Transverse colon (tissue), 4 donors: ENCODE measurements at regions not wholly inside any gene's neighbourhood (a gene's known extent, or its start where the extent isn't known, plus 50 kb on each side); places are given as distances from the start of the nearest gene placed in this dataset.

Experiments used
- DNase-seq: peaks from one replicate; pipeline ENCODE4 v3.0.0-alpha.2; 2019
- H3K27ac ChIP-seq, 4 donors: fragments of 200-600 bp; sonication (generic); 2 replicates each; pipeline ENCODE4 v1.5.1; 2016 to 2018; ENCODE audit warnings: inconsistent platforms in 4 of 4
- H3K27me3 ChIP-seq: fragments of 200-600 bp; sonication (generic); 2 replicates; pipeline ENCODE4 v1.5.1; 2017; ENCODE audit warnings: inconsistent platforms
- H3K36me3 ChIP-seq, 4 donors: fragments of 200-600 bp; sonication (generic); 2 replicates each; pipeline ENCODE4 v1.5.1; 2017 to 2019; ENCODE audit warnings: inconsistent platforms in 4 of 4
- H3K4me1 ChIP-seq, 4 donors: fragments of 200-600 bp; sonication (generic); 2 replicates each; pipeline ENCODE4 v1.5.1; 2017 to 2020; ENCODE audit warnings: inconsistent platforms in 4 of 4
- H3K4me3 ChIP-seq, 4 donors: fragments of 200-600 bp; sonication (generic); 1 replicate in 1 of 4; 2 replicates in 3 of 4; pipeline versions ENCODE4 v1.5.1 to v1.6.1; 2017 to 2019; ENCODE audit warnings: inconsistent platforms in 4 of 4
- H3K9me3 ChIP-seq, 2 donors: fragments of 200-600 bp; sonication (generic); 2 replicates each; pipeline ENCODE4 v1.5.1; 2017 to 2019; ENCODE audit warnings: inconsistent platforms in 2 of 2
- EP300 ChIP-seq: sonication (generic); formaldehyde crosslinking; IDR thresholded peaks from one replicate; pipeline ENCODE4 v1.6.1; 2017; ENCODE audit warnings: antibody characterized with exemption, low read depth
- POLR2A ChIP-seq: fragments of 450-650 bp; IDR thresholded peaks from one replicate; pipeline ENCODE4 v1.6.1; 2016; ENCODE audit warnings: antibody characterized with exemption, mild to moderate bottlenecking, moderate library complexity
- POLR2AphosphoS5 ChIP-seq, 3 donors: sonication (generic); formaldehyde crosslinking; IDR thresholded peaks; one replicate each; pipeline ENCODE4 v1.6.1; 2016; ENCODE audit warnings: antibody characterized with exemption in 3 of 3
- WGBS, 2 donors: methylation state at CpG; one replicate each; pipeline ENCODE4 v1.1.5; 2018; ENCODE audit warnings: low coverage in 1 of 2; 5-methylcytosine and 5-hydroxymethylcytosine counted together
- in situ Hi-C, 4 donors: fragments of 200-750 bp; cut with MboI; loops; one replicate each; pipeline versions ENCODE4 v1.15.0 to v1.15.1; 2017; ENCODE audit warnings: low sequenced_read_pairs in 3 of 4, low pct_ligation_motif_present in 1 of 4, low pct_unique_long_range_greater_than_20kb in 1 of 4
- intact Hi-C: fragments of 100-400 bp; cut with DNase I; formaldehyde crosslinking; loops from one replicate; pipeline ENCODE4 v1.15.1; 2023; ENCODE audit warnings: low total_unique reads
- TF ChIP-seq, protein P1 (sequence below), 5 experiments: fragments of 200-600 bp in 3 of 5; fragments of 450-650 bp in 2 of 5; sonication (generic) in 3 of 5; IDR thresholded peaks; 1 replicate in 2 of 5; 2 replicates in 3 of 5; pipeline ENCODE4 v1.5.1; 2016 to 2017; ENCODE audit warnings: antibody characterized with exemption in 5 of 5, inconsistent platforms in 3 of 5, mild to moderate bottlenecking in 2 of 5, moderate library complexity in 1 of 5

DNA sequence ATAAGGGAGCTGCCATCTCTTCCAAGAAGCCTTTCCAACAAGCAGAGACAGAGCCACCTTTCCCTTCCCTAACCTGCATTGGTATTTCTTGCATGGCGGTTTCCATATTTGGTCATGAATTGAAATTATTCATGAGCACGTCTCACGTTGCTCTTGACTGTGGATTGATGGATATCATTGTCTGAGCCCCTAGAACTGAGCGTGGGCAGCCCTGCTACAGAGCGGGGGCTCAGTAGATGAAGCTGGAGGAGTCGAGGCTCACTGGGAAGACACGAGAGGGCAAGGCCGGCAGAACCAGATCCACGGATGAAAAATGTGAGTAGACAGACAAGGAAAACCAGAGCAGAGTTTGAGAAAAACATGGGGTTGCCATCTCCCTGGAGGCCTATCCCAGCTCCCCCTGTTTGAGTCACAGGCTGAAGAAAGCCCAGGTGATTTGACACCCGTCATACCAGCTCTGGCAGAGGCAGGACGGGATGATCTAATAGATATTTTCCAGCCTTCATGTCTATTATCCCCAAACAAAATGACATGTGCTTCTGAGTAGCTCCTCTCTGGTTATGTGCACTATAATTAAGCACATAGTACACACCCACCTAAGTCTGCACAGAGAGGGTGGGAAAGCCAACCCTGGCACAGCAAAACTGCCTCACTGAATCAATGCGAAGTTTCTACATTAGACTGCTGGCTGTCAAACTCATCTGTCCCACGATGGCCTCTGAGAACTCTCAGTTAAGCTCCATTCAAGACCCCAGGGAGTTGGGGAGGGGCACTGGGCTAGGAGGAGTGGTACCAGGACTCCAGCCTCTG is 363.5 kb upstream of the KLHL29 start:
- no peaks in the 10 kb centered on the region for H3K27me3 ChIP-seq
- H3K9me3 ChIP-seq, result no peaks in the 10 kb centered on the region
- intact Hi-C loops, result no loop called here
- DNase-seq, result no peak
- TF ChIP-seq, protein P1, sequence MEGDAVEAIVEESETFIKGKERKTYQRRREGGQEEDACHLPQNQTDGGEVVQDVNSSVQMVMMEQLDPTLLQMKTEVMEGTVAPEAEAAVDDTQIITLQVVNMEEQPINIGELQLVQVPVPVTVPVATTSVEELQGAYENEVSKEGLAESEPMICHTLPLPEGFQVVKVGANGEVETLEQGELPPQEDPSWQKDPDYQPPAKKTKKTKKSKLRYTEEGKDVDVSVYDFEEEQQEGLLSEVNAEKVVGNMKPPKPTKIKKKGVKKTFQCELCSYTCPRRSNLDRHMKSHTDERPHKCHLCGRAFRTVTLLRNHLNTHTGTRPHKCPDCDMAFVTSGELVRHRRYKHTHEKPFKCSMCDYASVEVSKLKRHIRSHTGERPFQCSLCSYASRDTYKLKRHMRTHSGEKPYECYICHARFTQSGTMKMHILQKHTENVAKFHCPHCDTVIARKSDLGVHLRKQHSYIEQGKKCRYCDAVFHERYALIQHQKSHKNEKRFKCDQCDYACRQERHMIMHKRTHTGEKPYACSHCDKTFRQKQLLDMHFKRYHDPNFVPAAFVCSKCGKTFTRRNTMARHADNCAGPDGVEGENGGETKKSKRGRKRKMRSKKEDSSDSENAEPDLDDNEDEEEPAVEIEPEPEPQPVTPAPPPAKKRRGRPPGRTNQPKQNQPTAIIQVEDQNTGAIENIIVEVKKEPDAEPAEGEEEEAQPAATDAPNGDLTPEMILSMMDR (IDR thresholded peaks at IDR 0.05), result no peak
- TF ChIP-seq POLR2AphosphoS5 (IDR thresholded peaks at IDR 0.05), result no peak
- TF ChIP-seq POLR2A, result no peak
- no peak for TF ChIP-seq EP300
- in situ Hi-C loops, result no loop called here
- no peak overlapping the region for H3K27ac ChIP-seq
- no peaks in the 10 kb centered on the region for H3K36me3 ChIP-seq
- no peak overlapping the region for H3K4me3 ChIP-seq
- WGBS, 2 donors, result 76 to 80% methylated on average over 1 to 13 of the region's 13 CpGs
- no peaks in the 10 kb centered on the region for H3K4me1 ChIP-seq

DNA sequence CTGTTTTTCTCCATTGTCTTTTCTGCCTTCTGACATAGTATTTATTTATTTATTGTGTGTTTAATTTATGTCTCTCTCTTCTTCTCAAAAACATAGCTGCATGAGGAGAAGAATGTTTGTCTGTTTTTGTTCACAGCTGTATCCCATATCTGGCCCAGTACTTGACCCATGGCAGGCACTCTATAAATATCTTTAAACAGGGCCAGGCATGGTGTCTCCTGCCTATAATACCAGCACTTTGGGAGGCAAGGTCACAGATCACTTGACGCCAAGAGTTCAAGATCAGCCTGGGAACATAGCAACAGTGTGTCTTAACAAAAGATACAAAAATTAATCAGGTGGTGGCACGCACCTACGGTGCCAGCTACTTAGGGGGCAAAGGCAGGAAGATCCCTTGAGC is 361.3 kb upstream of the KLHL29 start:
- Histone ChIP-seq H3K9me3 (no peaks in the 10 kb centered on the region), H3K36me3 (no peaks in the 10 kb centered on the region), H3K4me1 (no peaks in the 10 kb centered on the region), H3K27ac (no peak overlapping the region), H3K4me3 (no peak overlapping the region), H3K27me3 (no peaks in the 10 kb centered on the region)
- in situ Hi-C loops, result no loop called here
- DNase-seq, result no peak
- 32% methylated on average over 3 of the region's 3 CpGs; no CpG with 5 or more reads in 1 of the 2 donors for WGBS, 2 donors
- TF ChIP-seq EP300 (no peak), POLR2A (no peak), POLR2AphosphoS5 (IDR thresholded peaks at IDR 0.05) (no peak)
- TF ChIP-seq, protein P1 (IDR thresholded peaks at IDR 0.05), result no peak
- intact Hi-C loops, result no loop called here

DNA sequence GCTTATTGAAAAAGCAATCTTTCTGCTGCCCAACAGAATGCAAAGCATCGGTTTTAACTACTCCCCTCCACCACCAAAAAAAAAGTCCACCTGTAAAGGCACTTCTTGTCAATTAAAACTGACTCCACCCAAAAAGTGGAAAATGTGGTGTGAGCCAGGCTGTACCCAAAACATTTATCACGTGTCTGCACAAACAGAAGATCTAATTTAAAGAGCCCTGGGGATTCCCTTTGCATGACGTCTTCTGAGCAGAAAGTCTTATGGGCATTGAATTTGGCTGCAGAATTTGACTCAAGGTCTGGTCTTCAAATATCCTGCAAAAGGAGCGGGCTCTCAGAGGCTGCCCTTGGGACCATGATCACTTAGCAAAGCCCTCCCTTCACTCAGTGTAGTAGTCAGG is 358.3 kb upstream of the KLHL29 start:
- intact Hi-C loops (no loop called here), in situ Hi-C loops (no loop called here)
- H3K36me3 ChIP-seq, result no peaks in the 10 kb centered on the region
- TF ChIP-seq POLR2AphosphoS5 (IDR thresholded peaks at IDR 0.05), result no peak
- TF ChIP-seq POLR2A, result no peak
- no peak for TF ChIP-seq EP300
- TF ChIP-seq, protein P1 (IDR thresholded peaks at IDR 0.05), result no peak
- H3K4me3 ChIP-seq, result no peak overlapping the region
- H3K27me3 ChIP-seq, result no peaks in the 10 kb centered on the region
- no peaks in the 10 kb centered on the region for H3K4me1 ChIP-seq
- 81 to 92% methylated on average over 2 to 4 of the region's 4 CpGs for WGBS, 2 donors
- H3K9me3 ChIP-seq, result no peaks in the 10 kb centered on the region
- H3K27ac ChIP-seq, result no peak overlapping the region
- DNase-seq, result no peak

DNA sequence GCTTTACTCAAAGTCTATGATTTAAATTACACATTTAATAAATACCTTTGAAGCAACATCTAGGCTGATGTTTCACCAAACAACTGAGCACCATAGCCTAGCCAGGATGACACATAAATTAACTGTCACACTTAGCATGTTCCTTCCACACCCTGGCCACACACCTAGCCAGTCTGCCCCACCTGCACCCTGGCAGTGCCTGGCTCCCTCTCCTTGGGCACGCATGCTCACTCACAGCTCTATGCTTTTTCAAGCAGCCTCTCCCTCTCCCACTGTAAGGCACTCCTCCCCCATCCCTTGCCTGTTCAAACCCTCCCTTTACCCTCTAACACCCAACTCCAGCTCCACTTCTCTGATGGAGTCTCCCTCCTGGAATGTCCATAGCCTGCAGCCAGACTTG is 357.6 kb upstream of the KLHL29 start:
- Histone ChIP-seq H3K9me3 (no peaks in the 10 kb centered on the region), H3K27ac (no peak overlapping the region), H3K36me3 (no peaks in the 10 kb centered on the region), H3K4me1 (no peaks in the 10 kb centered on the region), H3K4me3 (no peak overlapping the region), H3K27me3 (no peaks in the 10 kb centered on the region)
- intact Hi-C loops (no loop called here), in situ Hi-C loops (no loop called here)
- TF ChIP-seq POLR2A, result no peak
- WGBS, 2 donors, result 92 to 100% methylated on average over 1 of the region's 1 CpG
- DNase-seq, result no peak

DNA sequence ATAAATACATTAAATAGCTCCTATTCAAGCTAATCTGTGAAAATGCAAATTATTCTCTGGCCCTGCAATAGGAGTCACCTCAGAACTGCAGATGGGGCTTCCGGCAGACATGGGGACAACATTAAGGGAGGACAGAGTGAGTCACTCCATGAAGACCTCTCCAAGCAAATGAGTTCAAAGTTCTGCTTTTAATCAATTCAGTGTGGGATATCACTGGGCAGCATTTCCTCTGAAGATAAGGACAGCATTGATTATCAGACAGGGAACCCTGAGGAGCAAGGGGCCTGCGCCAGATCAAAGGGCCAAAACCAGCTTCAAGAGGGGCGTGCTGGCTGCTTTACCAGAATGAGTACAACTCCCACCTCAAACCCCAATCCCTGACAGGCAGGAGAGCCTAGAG is 356.9 kb upstream of the KLHL29 start:
- intact Hi-C loops, result no loop called here
- in situ Hi-C loops, result no loop called here
- H3K4me1 ChIP-seq, result no peaks in the 10 kb centered on the region
- no peak overlapping the region for H3K4me3 ChIP-seq
- no peaks in the 10 kb centered on the region for H3K9me3 ChIP-seq
- WGBS, 2 donors, result 72 to 80% methylated on average over 2 to 3 of the region's 3 CpGs
- no peaks in the 10 kb centered on the region for H3K27me3 ChIP-seq
- H3K27ac ChIP-seq, result no peak overlapping the region
- H3K36me3 ChIP-seq, result no peaks in the 10 kb centered on the region
- TF ChIP-seq EP300 (no peak), POLR2AphosphoS5 (IDR thresholded peaks at IDR 0.05) (no peak), POLR2A (no peak)
- TF ChIP-seq, protein P1 (IDR thresholded peaks at IDR 0.05), result no peak
- DNase-seq, result no peak
